BJ (cell line): ENCODE measurements at regions not wholly inside any gene's neighbourhood (a gene's known extent, or its start where the extent isn't known, plus 50 kb on each side); places are given as distances from the start of the nearest gene placed in this dataset.
"Not testable (repeated sequence)": the region's sequence is repeated elsewhere in the genome, so short reads cannot be mapped to it uniquely, and the experiment has no call there.

Experiments
- CTCF ChIA-PET: fragments of 350-600 bp; formaldehyde crosslinking; extraction: SDS; loops from one replicate; lab custom pipeline; 2021; ENCODE audit warnings: antibody characterized with exemption, inconsistent platforms; lab: Yijun Ruan, JAX
- POLR2A ChIA-PET: fragments of 300-600 bp; sonication (Branson Sonifier 250); formaldehyde crosslinking; extraction: SDS; loops from one replicate; lab custom pipeline; 2021; ENCODE audit warnings: antibody characterized with exemption; lab: Charles Lee
- DNase-seq: peaks from one replicate; pipeline ENCODE4 v3.0.0-alpha.2; 2011; ENCODE audit warnings: low read depth
- H3K27me3 ChIP-seq: 2 replicates; pipeline ENCODE4 v1.6.0; 2011; ENCODE audit warnings: low read length; ENCODE audit not compliant: control insufficient read depth, insufficient read depth
- H3K36me3 ChIP-seq: 2 replicates; pipeline ENCODE4 v1.5.1; 2011; ENCODE audit warnings: low read length; ENCODE audit not compliant: control insufficient read depth, insufficient read depth
- H3K4me3 ChIP-seq: 2 replicates; pipeline ENCODE4 v1.5.1; 2011; ENCODE audit warnings: low read depth, mild to moderate bottlenecking, control low read depth, low read length
- CTCF ChIP-seq: IDR thresholded peaks from 2 replicates; pipeline ENCODE4 v1.5.1; 2011; ENCODE audit warnings: low read depth, mild to moderate bottlenecking, control low read depth, inconsistent platforms, low read length, moderate library complexity; ENCODE audit not compliant: insufficient read depth

GRCh38 chr15:47124430-47125102 lies 592.7 kb upstream of the SEMA6D start:
- no peak for TF ChIP-seq CTCF
- no peaks in the 10 kb centered on the region for H3K27me3 ChIP-seq
- DNase-seq = no peak
- no peaks in the 10 kb centered on the region for H3K36me3 ChIP-seq
- H3K4me3 ChIP-seq = no peak overlapping the region
- ChIA-PET CTCF (no interaction called here), POLR2A (no interaction called here)

DNA sequence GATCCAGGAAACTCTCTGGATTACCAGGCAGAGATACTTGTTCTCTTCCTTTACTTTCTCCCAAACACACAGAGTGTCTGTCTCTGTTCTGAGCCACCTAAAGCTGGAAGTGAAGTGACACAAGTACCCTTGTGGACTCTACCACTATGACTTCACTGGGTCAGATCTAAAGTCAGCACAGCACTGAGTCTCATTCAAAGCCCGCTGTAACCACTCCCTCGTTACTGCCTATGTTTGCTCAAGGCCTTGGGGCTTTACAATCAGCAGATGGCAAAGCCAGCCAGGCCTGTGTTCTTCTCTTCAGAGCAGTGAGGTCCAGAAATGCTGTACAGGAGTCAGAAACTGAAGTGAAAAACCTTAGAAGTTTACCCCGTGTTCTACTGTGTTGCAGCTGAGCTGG lies 588.3 kb upstream of the SEMA6D start:
- no peak for DNase-seq
- Histone ChIP-seq H3K27me3 (no peaks in the 10 kb centered on the region), H3K36me3 (no peaks in the 10 kb centered on the region), H3K4me3 (no peak overlapping the region)
- CTCF ChIA-PET = no interaction called here
- TF ChIP-seq CTCF = no peak
- POLR2A ChIA-PET = no interaction called here

DNA sequence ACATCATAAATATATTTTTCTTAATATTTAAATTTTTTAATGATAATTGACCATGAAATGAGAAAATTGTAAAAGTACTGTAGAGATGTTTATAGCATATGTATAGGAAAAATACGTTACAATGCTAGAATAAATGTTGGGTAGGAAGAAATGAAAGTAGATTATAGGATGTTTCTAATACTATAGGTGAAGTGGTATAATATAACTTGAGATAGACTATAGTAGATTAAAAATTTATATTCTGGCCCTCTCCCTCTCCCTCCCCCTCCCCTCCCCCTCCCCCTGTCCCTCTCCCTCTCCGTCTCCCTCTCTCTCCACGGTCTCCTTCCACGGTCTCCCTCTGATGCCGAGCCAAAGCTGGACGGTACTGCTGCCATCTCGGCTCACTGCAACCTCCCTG lies 585.9 kb upstream of the SEMA6D start:
- H3K36me3 ChIP-seq, CTCF ChIA-PET, H3K27me3 ChIP-seq, POLR2A ChIA-PET, H3K4me3 ChIP-seq, DNase-seq: not testable (repeated sequence)

DNA sequence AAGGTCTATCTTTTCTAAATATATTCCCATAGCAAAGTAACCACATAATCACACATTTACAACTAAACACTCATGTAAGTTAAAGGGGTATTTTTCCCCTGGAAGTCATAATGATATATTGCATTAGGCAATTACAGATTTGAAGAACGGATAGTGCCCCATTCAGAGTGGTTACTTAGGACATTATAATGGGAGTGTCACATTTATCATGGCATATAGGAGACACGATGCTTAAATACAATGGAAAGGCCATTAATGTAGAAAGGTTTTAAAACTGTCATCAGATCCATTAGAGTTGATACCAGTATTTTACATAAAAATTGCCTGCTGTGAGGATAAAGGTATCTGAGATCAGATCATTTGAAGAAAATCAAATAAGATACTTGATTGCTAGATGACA lies 582.0 kb upstream of the SEMA6D start:
- Histone ChIP-seq H3K27me3 (no peaks in the 10 kb centered on the region), H3K4me3 (no peak overlapping the region), H3K36me3 (no peaks in the 10 kb centered on the region)
- DNase-seq = no peak
- TF ChIP-seq CTCF = no peak
- CTCF ChIA-PET = no interaction called here
- POLR2A ChIA-PET = no interaction called here

DNA sequence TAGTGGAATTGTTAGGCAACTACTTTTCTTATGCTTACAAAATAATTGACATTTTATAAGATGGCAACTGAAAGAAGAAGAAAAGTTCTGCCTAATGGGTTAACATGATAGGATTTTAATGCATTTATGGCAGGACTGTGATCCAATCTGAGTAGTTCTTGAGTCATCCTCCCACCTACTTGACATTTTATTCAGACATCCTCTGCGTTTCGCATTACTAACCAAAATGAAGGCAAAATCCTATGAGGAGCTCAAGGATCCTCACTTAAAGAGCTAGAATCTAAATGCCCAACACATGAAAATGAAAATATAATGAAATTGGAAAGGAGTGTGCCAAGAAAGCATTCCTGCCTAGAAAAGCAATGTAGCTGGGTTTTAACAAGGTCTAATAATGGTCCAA lies 581.1 kb upstream of the SEMA6D start:
- no peak for TF ChIP-seq CTCF
- Histone ChIP-seq H3K4me3 (no peak overlapping the region), H3K36me3 (no peaks in the 10 kb centered on the region), H3K27me3 (no peaks in the 10 kb centered on the region)
- ChIA-PET POLR2A (no interaction called here), CTCF (no interaction called here)
- no peak for DNase-seq

GRCh38 chr15:47139965-47140364 lies 577.3 kb upstream of the SEMA6D start:
- no peak for TF ChIP-seq CTCF
- Histone ChIP-seq H3K36me3 (no peaks in the 10 kb centered on the region), H3K27me3 (no peaks in the 10 kb centered on the region), H3K4me3 (no peak overlapping the region)
- ChIA-PET POLR2A (no interaction called here), CTCF (no interaction called here)
- no peak for DNase-seq
